Left lung (tissue), 4 donors: ENCODE measurements at regions not wholly inside any gene's neighbourhood (a gene's known extent, or its start where the extent isn't known, plus 50 kb on each side); places are given as distances from the start of the nearest gene placed in this dataset.

ENCODE experiments used
- ATAC-seq: fragments of 200-7000 bp; cut with Tn5 transposase; one replicate; pipeline ENCODE4 v1.9.1; 2020; ENCODE audit warnings: moderate library complexity
- DNase-seq, 4 donors: peaks; one replicate each; pipeline ENCODE4 v3.0.0-alpha.2; 2013 to 2020
- H3K27ac ChIP-seq, 2 donors: fragments of 200-600 bp; sonication (generic) in 1 of 2; one replicate each; pipeline versions ENCODE4 v1.5.0 to v1.8.0; 2020 to 2021
- H3K27me3 ChIP-seq, 2 donors: fragments of 200-600 bp; sonication (generic) in 1 of 2; one replicate each; pipeline versions ENCODE4 v1.5.0 to v1.8.0; 2020 to 2021
- H3K36me3 ChIP-seq, 2 donors: fragments of 200-600 bp; sonication (generic) in 1 of 2; one replicate each; pipeline versions ENCODE4 v1.5.0 to v1.8.0; 2020 to 2021
- H3K4me1 ChIP-seq, 2 donors: fragments of 200-600 bp; one replicate each; pipeline ENCODE4 v1.8.0; 2021
- H3K4me3 ChIP-seq, 2 donors: fragments of 200-600 bp; sonication (generic) in 1 of 2; one replicate each; pipeline versions ENCODE4 v1.5.0 to v1.8.0; 2020 to 2021; ENCODE audit warnings: mild to moderate bottlenecking in 1 of 2
- H3K9me3 ChIP-seq, 2 donors: fragments of 200-600 bp; sonication (generic) in 1 of 2; one replicate each; pipeline versions ENCODE4 v1.5.0 to v1.8.0; 2020 to 2021
- intact Hi-C, 2 donors: fragments of 100-400 bp; cut with DNase I; formaldehyde crosslinking; loops; one replicate each; pipeline versions ENCODE4 v1.11.2 to v1.14.2; 2022
- TF ChIP-seq, protein P1 (sequence below), 2 donors: fragments of 200-600 bp; sonication (generic) in 1 of 2; IDR thresholded peaks; one replicate each; pipeline versions ENCODE4 v1.5.0 to v1.8.0; 2021; ENCODE audit warnings: antibody characterized with exemption in 2 of 2
- donor health status: DM: no; HTN: yes; CAD: no.
- donor health status: DM: no; HTN: no; CAD: no.

DNA sequence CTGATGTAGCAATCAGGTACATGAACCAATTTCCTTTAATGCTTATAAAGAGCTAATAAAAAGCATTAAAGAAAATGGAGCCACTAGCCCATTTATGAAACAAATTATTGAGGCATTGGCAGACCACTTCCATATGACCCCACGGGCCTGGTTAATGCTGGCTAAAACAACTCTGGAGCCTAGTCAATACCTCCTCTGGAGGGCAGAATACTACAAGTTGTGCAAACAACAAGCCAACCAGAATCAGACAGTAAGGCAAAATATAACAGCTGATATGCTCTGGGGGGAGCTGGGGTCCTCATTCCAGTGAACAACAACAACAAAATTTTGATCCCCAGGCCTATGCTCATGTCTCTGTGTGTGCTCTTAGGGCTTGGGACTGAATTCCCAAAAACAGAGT is 212.3 kb downstream of the RPS4Y2 start:
- no peaks in the 10 kb centered on the region for H3K27me3 ChIP-seq
- DNase-seq (no peak), ATAC-seq (no peak)
- no peaks in the 10 kb centered on the region for H3K9me3 ChIP-seq
- no peaks in the 10 kb centered on the region for H3K36me3 ChIP-seq
- H3K4me1 ChIP-seq, result no peaks in the 10 kb centered on the region
- H3K4me3 ChIP-seq, result no peak overlapping the region
- TF ChIP-seq, protein P1, sequence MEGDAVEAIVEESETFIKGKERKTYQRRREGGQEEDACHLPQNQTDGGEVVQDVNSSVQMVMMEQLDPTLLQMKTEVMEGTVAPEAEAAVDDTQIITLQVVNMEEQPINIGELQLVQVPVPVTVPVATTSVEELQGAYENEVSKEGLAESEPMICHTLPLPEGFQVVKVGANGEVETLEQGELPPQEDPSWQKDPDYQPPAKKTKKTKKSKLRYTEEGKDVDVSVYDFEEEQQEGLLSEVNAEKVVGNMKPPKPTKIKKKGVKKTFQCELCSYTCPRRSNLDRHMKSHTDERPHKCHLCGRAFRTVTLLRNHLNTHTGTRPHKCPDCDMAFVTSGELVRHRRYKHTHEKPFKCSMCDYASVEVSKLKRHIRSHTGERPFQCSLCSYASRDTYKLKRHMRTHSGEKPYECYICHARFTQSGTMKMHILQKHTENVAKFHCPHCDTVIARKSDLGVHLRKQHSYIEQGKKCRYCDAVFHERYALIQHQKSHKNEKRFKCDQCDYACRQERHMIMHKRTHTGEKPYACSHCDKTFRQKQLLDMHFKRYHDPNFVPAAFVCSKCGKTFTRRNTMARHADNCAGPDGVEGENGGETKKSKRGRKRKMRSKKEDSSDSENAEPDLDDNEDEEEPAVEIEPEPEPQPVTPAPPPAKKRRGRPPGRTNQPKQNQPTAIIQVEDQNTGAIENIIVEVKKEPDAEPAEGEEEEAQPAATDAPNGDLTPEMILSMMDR (IDR thresholded peaks at IDR 0.05), result no peak
- H3K27ac ChIP-seq, result no peak overlapping the region
- intact Hi-C loops, result no loop called here

- ATAC-seq (no peak), DNase-seq (no peak)
- Histone ChIP-seq H3K36me3 (no peaks in the 10 kb centered on the region), H3K4me3 (no peak overlapping the region), H3K27ac (no peak overlapping the region), H3K9me3 (no peaks in the 10 kb centered on the region), H3K27me3 (no peaks in the 10 kb centered on the region), H3K4me1 (no peaks in the 10 kb centered on the region)
- TF ChIP-seq, protein P1 (IDR thresholded peaks at IDR 0.05), result no peak
- intact Hi-C loops, result no loop called here
Measured at GRCh38 chrY:20971371-20971770, 215.5 kb downstream of the RPS4Y2 start.

DNA sequence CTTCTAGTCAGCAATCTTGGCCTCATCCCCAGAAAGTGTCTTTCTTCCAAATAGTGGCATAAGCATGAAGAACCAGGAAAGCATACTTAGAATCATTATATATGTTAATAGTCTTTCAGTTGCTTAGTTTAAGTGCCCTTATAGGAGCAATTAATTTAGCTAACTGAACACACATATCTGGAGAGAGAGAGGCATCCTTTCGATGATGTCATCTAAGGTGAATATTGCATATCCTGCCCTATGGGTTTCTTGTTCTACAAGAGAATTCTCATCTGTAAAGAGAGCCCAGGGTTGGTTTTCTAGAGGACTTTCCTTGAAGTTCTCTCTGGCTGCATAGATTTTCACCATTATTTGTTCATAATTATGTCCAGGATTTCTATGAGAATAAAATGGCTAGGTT is 230.1 kb downstream of the RPS4Y2 start:
- no peaks in the 10 kb centered on the region for H3K9me3 ChIP-seq
- no peaks in the 10 kb centered on the region for H3K4me1 ChIP-seq
- intact Hi-C loops, result no loop called here
- ATAC-seq (no peak), DNase-seq (no peak)
- H3K4me3 ChIP-seq, result no peak overlapping the region
- TF ChIP-seq, protein P1 (IDR thresholded peaks at IDR 0.05), result no peak
- H3K27ac ChIP-seq, result no peak overlapping the region
- no peaks in the 10 kb centered on the region for H3K27me3 ChIP-seq
- H3K36me3 ChIP-seq, result no peaks in the 10 kb centered on the region

DNA sequence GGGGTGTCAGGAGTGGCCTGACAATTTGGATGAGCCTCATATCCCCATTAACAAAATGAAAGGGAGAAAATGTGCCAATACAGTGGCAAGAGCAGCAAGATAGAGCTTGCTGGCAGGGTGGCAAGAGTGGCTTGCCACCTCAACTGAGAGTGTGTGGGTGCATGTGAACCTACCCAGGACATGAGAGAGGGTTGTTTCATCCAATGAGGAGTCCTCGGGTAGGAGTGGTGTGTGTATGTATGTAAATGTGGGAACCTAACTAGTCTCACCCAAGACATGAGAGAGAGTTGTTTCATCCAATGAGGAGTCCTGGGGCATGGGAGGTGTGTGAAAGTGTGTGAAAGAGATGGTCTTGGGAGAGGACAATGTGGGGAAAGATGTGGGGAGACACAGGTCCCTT is 234.2 kb downstream of the RPS4Y2 start:
- TF ChIP-seq, protein P1 (IDR thresholded peaks at IDR 0.05), result no peak
- Histone ChIP-seq H3K36me3 (no peaks in the 10 kb centered on the region), H3K4me1 (no peaks in the 10 kb centered on the region), H3K9me3 (no peaks in the 10 kb centered on the region), H3K4me3 (no peak overlapping the region), H3K27ac (no peak overlapping the region), H3K27me3 (no peaks in the 10 kb centered on the region)
- ATAC-seq (no peak), DNase-seq (no peak)
- intact Hi-C loops, result no loop called here

DNA sequence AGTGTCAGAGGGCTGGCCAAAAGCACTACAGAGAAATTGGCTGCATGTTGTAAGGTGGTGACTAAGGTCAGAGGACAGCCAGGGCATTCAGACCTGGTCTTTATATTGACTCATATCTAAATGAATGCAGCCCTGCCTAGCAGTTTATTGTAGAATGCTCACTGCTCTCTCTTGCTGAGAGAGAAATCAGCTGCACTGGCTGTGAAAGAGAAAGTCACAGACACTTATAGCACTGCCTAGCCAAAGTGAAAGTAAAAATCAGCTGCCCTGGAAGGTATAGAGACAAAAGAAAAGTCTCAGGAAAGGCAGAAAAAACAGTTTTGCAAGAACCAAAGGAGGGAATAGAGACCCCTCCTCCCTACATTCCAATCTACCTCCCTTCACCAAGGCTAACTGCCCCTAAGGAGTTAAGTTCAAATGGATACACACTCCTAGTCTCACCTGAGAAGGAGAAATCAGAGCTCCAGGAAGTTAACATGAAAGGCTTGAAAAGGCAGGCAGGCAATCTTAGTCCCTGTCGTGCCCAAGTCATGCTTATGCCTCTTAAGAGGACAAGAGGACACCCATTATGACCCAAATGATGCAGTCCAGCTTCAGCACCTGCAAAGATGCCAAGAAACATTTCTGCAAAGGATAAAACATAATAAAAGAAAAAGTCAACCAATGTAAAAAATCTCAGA is 235.1 kb downstream of the RPS4Y2 start:
- TF ChIP-seq, protein P1 (IDR thresholded peaks at IDR 0.05), result no peak
- DNase-seq (no peak), ATAC-seq (no peak)
- intact Hi-C loops, result no loop called here
- Histone ChIP-seq H3K9me3 (no peaks in the 10 kb centered on the region), H3K27ac (no peak overlapping the region), H3K4me3 (no peak overlapping the region), H3K4me1 (no peaks in the 10 kb centered on the region), H3K36me3 (no peaks in the 10 kb centered on the region), H3K27me3 (no peaks in the 10 kb centered on the region)
